SH-SY5Y (cell line): ENCODE measurements at regions not wholly inside any gene's neighbourhood (a gene's known extent, or its start where the extent isn't known, plus 50 kb on each side); places are given as distances from the start of the nearest gene placed in this dataset.

Experiments used
- GATA2 ChIP-seq: IDR thresholded peaks from 2 replicates; pipeline ENCODE4 v1.6.1; 2011; ENCODE audit warnings: mild to moderate bottlenecking, low read depth, low read length
- GATA3 ChIP-seq: IDR thresholded peaks from 2 replicates; pipeline ENCODE4 v1.6.1; 2011; ENCODE audit warnings: low read depth, mild to moderate bottlenecking, low read length, moderate library complexity

DNA sequence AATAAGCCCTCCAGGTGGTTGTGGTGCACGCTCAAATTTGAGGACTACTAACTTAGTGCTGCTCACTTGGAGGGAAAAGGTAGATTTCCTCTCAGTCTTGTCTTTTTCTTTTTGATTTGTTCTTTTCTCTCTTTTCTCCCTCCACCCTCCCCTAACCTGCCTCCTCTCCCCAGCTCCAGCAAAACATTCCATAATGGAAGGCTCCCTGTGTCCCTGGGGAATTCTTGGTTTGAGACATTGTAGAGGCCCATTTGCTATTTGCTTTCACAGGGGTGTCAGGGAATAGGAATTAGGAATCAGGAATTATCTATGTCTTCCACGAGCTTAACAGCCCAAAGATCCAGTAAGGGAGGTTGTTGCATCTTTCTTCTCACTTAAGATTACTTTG lies 136.8 kb upstream of the UMPS start:
- TF ChIP-seq GATA2: no peak

DNA sequence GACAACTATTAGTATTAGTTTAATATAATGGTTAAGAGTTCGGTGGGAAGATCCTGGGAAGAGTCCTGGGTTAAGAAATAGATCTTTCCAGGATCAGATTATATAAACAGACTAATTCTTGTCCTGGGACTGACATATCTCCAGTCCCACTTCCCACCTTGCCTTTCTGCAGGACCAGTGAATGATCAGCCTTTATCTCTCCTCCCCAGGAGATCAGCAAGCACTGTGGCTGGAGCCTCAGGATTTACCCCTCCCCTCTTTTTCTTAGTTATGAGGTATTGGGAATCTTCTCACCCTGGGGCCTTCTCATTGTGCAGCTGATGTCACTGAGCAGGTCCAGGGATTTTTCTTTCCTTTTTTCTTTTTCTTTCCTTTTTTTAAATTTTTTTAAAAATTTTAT lies 135.7 kb upstream of the UMPS start:
- TF ChIP-seq GATA3 (no peak), GATA2 (no peak)

DNA sequence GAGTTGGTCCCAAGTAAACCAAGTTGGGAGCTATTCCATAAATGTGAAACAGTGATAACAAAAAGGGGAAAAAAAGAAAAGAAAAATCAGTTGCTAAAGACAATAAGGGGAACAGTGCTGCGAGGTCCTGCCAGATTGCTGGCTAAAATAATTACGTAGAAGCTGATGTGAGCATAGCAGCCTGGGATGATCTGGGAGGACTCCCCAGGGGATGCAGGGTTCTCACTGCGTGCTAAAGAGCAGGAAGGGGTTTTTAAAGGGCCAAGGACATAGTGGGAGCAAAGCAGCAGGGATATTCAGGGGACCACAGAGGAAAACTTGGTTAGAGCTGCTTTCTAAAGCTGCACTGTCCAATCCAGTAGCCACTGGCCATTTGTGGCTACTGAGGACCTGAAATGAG lies 133.0 kb upstream of the UMPS start:
- TF ChIP-seq GATA3 (no peak), GATA2 (no peak)

DNA sequence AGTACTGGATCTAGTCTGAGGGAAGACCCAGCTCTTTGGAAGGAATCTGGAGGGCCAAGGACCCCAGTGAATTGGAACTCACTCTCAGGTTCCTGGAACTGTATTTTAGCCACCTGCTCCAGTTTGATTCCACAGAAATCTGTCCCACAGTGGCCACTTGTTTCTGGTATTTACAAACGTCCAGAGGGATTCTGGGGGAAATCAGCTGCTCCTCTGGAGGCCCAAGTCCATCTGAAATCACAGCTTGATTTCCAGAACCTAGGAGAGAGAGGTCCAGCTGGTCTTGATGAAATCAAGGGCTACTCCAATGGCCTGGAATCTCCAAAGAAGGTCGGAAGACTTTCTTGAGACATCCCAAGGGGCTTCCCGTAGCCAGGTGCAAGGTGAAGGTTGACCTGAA lies 132.3 kb upstream of the UMPS start:
- TF ChIP-seq GATA2 (no peak), GATA3 (no peak)

DNA sequence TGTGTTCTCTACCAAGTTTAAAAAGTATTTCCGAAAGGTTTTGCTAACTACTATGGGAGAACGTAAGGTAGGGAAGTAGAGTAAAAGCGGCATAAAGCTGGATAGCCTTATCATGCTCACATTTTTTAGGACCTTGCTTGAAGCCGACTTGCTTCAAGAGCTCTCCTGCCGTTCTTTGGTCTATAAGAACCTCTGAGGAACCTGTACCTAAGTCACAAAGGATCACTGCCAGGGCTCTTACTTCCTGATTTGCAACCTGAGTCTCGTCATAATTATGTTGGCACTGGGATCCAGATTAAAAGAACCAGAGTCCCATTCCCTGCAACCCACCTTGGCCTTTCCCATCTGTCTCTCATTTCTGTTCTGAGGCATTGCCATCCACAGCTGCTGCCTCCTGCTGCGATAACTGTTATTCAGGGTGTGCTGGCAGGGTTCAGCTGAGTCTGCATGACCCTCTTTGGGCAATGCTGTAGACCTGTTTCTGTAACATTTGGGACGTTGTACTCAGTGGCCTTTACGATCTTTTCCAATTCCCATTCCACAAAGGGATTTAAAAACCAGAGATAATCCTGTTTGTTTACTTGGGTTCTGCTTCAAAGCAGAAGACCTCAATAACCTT lies 131.0 kb upstream of the UMPS start:
- TF ChIP-seq GATA2 (no peak), GATA3 (no peak)

DNA sequence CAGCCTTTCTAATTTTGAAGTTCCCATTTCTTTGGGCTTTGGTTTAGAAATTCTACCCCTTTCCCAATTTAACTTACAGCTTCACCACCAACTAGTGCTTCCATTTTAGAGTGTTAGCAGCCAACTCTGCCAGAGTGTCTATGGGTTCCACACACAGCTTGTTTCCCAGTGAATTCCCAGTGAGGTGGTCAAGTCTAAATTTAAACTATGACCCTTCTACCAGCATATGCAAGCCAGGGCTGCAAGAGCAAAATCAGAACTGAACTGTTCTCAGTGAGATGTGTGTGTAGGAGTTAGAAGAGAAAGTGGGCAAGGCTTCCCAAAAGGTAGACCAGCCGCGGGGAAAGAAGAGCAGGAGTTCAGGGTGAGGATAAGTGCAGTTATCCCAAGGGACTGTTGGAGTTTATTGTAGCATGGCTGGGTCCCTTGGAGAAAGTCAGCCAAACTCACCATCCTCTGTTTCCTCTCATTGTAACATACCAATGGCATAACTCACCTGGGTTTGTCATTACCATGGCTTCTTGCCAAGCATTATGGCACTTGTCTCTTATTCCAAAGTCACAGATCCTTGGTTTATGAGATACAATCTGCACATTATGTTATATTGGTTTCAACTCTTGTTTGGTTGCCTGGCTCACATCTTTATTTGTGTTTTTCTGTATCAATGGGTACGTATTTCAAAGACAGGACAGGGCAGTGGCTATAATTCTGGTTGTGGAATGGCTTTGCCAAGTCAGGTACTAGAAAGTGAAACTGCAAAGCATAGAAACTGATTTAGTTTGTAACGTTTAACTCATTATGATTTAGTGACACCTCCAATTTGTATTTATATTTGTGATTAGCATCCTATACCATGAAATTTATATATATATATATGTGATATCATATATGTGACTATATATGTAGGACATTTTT lies 130.2 kb upstream of the UMPS start:
- TF ChIP-seq GATA2 (no peak), GATA3 (no peak)

DNA sequence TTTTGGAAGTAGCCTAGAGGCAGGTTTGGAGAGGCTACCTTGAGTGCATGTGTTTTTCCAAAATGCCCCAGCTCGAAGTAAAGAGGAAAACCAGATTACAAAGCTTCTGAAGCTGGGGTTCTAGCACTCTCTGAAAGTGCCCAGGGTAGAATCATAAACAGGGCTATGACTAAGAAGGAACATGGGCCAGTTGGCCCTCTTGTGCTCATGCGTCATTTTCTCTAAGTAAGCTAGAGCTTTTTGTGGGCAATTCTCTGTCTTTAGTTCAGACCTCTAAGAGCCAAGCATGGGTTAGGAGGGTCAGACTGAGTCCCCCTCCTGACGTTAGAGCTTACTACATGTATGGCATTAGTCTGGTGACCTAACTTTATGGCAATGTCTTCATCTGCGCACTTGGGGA lies 129.5 kb upstream of the UMPS start:
- TF ChIP-seq GATA3: no peak
- TF ChIP-seq GATA2: no peak

DNA sequence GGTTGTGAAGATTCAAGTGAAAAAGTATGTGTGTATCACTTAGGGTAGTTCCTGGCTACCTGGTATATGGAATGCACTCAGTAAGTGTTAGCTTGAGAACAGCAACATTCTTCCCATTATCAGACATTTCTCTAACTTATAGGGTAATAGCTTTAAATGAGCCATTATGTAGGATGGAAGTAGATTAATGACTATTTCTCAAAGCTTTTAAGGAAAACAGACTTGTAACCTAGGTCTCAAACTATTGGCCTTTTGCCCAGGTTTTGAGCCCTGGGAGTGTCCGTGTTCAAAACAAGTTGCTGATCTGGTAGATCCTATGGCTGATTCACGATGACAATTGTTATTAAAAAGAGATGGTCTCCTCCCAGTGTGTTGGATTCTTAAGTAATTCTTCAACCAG lies 129.1 kb upstream of the UMPS start:
- TF ChIP-seq GATA3 (no peak), GATA2 (no peak)

DNA sequence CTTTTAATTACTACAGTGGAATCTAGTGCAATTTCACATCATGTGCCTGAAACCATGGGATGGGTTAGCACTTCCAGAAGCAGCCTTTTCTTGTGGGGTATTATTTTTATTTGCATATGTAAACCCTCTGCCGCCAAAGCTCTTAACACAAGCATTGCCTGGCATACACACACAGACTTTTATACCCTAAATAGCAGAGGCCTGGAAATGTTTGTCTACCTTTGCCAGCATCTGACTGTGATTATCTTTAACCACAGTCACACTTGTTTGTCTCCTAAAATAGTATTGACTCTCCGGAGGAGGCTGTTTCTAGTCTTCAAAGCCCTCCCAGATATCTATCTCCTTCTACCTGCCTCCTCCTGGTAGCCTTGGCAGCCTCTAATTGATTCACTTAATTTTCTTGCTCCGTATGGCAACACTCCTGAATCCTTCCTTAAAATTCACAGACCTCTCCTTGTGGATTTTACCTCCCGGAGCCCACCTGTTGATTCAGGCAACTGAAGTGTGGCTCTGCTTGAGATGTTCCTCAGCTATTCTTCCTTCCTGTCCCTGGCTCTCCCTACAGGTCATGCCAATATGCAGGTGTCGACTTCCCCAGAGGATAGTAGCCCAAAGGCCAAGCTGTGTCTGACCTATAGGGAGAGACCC lies 127.1 kb upstream of the UMPS start:
- TF ChIP-seq GATA2: no peak
- TF ChIP-seq GATA3: no peak

DNA sequence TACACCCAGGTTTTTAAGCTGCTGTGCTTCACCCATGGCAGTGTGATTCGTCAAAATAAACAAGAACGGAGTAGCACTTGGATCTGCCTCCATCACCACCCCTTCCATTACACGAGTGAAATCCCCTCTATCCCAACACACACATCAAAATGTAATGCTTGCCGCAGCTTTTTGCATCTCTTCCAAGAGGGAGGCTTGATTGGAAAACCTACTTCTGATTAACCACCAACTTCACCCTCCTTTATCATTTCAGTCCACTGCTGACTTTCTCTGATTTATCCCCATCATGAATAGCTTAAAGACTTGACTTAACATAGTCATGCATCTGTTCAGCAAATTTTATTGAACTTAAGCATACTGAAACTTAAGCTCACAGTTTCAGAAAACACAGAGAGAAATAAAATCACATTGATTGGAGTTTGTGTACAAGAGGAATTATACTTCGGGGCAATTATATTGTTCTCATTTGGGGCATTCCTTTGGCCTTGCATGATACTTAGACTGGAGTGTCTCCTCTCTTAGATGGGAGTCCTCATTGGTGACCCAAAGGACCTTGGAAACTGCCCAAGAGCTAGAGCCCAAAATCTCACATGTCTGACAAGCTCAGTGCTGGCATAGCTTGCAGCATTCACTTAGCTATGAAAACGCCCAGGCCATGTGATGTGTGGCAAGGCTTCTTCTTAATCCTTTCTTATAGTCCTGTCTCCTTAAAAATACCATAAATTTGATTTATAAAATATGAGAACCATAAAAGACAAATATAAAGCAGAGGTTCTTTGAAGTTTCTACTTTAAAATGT lies 124.3 kb upstream of the UMPS start:
- TF ChIP-seq GATA2 (no peak), GATA3 (no peak)

DNA sequence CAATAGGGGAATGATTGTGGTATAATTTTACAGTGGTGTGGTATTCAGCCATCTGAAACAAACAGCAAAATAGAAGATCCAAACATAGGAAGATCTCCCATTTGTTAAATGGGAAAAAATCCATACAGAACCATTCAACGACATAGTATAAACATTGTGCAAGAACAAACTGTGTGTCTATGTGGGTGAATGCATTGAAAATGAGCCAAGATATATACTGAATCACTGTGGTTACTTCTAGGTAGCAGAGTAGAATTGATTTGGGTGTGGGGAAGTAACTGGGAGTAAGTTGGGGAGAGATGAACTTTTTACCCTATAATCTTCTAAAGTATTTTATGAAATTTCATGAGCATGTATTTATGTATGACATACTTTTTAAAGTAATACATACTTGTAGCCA lies 123.1 kb upstream of the UMPS start:
- TF ChIP-seq GATA2 (no peak), GATA3 (no peak)

DNA sequence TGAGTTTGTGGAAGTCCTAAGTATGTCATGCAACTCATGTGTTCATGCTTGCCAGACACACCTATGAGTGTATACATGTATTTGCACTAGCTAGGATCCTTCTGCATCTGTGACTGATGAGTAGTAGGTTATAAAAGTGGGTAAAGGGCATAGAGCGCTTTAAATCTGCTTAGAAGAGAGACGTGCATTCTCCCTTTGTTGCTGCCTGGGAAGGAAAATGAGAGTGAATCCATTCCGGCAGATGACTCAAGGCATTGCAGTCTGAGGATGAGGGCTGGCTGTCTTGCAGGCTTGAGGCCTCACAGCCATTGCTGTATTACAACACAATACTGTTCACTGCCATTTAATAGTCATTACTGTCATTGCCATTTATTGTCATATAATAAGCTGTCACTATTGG lies 120.8 kb upstream of the UMPS start:
- TF ChIP-seq GATA3 (no peak), GATA2 (no peak)

DNA sequence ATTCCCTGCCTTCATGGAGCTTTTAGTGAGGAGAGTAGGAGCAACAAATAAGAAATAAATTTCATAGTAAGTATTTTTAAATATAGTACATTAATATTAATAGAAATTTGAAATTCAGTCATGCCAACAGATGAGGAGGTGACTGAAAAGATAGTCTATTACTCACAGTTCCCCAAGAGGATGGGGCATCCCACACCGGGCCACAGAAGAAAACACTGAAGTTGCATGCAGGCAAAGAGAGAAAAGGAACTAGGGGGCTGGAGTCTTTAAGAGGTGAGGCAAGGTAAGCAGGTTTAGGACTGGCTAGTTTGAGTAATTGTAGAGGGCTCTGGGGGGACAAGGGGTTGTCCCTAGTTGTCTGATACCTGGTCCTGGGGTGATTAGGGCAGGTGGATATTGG lies 120.1 kb upstream of the UMPS start:
- TF ChIP-seq GATA3: no peak
- no peak for TF ChIP-seq GATA2

DNA sequence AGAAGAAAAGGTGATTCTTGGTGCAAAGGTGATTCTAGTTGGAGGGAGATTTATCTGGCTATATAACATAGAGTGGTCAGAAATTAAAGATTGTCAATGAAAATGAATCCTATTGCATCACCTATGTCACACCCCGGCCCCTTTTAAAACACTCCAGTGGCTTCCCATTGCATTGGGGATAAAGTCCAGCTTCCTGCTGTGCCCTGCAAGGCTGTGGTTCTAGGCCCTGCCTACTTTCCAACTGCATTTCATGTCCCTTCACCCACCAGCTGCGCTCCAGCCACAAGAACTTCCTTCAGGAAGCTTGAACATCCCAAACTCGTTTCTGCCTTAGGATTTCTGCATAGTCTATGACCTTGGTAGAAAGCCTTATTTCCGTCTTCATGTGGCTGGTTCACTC lies 118.7 kb upstream of the UMPS start:
- no peak for TF ChIP-seq GATA2
- no peak for TF ChIP-seq GATA3

DNA sequence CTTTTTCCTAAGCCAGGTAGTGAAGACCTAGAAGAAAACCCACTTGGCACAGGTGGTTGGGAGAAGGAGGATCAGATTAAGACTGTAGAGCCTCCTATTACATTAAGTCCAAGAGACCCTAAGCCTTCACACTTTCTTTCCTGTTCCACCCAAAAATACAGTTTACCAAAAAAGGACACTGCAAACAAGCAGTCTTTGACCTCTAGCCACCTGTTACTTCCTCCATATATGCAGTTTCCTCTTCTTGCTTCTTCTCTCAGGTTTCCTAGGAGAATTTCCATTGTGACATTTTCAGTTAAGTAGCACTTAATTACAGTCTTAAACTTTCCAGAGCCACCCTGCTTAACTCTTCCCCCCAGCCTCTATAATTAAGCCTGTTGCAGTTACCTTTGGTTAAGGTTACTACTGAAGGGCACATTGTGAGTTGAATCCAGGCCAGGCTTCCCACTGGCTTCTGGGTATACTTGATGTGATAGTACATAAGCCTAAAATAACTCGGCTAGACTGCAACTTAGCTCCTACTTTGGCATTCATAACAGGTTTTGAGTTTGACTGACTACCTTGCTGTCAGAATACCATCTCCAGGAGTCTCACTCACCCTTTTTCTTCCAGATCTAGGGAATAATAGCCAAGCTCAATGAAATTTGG lies 114.2 kb upstream of the UMPS start:
- TF ChIP-seq GATA3: no peak
- TF ChIP-seq GATA2: no peak

DNA sequence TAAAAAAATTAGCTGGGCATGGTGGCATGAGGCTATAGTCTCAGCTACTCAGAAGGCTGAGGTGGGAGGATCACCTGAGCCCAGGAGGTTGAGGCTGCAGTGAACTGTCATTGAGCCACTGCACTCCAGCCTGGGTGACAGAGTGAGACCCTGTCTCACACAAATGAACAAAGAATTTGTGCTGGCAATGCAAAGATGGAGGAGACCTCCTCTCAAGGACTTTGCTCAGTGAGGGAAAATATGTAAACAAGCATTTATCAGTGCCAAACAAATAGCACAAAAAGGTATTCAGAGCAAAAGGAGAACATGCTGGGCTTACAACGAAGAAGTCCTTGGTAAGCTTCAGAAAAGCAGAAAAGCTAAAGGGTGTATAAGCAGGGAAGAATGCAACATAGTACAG lies 113.1 kb upstream of the UMPS start:
- TF ChIP-seq GATA3: no peak
- TF ChIP-seq GATA2: no peak
